HG02610 (cell line): ENCODE measurements at regions not wholly inside any gene's neighbourhood (a gene's known extent, or its start where the extent isn't known, plus 50 kb on each side); places are given as distances from the start of the nearest gene placed in this dataset.
"Not testable (repeated sequence)": the region's sequence is repeated elsewhere in the genome, so short reads cannot be mapped to it uniquely, and the experiment has no call there.

Experiments
- ATAC-seq: cut with Tn5 transposase; IDR thresholded peaks from one replicate; pipeline ENCODE4 v1.9.1; 2021; ENCODE audit warnings: mild to moderate bottlenecking, moderate library complexity; ENCODE audit not compliant: unreplicated experiment

DNA sequence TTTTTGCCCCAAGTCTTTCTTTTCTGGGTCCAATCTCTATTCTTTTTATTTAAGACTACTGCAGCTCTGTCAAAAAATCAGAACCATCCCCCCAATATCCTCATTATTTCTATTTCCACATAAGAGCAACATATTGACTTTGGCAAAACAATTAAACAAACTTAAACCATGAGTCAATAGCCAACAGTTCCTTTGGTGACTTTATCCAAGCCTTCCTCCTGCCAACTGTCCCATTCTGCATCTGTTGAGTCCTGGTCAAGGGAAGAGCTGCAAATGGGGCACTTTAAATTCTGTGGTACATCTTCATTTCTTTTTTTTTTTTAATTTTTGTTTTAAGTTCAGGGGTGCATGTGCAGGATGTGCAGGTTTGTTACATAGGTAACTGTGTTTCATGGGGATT, 1875.0 kb upstream of the PCDH7 start:
- ATAC-seq: no peak

DNA sequence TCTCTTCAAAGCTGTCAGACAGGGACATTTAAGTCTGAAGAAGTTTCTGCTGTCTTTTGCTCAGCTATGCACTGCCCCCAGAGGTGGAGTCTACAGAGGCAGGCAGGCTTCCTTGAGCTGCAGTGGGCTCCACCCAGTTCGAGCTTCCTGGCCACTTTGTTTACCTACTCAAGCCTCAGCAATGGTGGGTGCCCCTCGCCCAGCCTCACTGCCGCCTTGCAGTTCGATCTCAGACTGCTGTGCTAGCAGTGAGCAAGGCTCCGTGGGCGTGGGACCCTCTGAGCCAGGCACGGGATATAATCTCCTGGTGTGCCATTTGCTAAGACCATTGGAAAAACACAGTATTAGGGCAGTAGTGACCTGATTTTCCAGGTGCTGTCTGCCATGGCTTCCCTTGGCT, 1863.1 kb upstream of the PCDH7 start:
- not testable (repeated sequence) for ATAC-seq

DNA sequence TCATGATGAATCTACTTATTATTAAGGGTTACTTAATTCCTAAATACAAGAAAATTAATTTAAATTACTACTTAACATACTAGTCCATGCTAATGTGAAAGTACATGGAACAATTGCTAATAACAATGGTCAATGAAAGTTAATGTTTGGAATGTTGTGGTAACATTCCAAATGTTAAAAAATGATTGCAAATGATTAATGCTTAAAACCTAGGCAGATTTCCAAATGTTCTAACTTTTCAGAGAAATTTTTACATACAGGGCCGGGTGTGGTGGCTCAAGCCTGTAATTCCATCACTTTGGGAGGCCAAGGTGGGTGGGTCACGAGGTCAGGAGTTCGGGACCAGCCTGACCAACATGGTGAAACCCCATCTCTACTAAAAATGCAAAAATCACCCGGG, 1851.3 kb upstream of the PCDH7 start:
- no peak for ATAC-seq

DNA sequence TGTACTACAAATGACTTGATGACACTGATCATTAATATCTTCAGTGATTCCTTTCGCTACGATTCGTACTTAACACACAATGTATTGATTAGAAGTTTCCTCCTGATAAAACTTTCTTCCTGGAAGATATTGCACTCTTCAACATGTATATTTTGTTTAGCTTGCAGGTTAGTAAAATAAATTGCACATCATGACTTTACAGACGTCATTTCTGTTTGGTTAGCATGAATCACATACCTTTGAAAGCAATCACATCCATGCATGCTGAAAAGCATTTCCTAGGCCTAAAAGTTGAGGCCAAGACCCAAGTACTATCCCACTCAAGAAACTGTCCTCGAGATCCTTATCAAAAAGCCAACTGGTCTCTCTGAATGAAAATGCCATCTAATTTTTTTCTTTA, 1841.0 kb upstream of the PCDH7 start:
- no peak for ATAC-seq

DNA sequence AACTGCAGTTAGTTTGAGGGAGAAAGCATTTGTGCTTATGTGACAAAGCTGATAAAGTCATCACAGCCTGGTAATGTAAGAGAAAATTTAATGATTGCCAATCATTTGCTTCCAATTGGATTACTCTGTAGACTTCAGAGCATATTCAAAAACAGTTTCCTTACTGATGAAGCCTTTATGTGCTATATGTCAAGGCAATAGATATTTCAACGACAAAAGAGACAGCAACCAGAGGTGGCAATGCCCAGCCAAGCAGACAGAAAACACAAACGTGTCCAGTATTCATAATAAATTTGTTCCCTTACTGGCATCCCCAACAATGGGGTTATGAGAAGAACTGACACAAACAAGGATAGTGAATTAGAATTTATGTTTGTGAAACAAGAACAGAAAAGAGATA, 1840.3 kb upstream of the PCDH7 start:
- no peak for ATAC-seq

DNA sequence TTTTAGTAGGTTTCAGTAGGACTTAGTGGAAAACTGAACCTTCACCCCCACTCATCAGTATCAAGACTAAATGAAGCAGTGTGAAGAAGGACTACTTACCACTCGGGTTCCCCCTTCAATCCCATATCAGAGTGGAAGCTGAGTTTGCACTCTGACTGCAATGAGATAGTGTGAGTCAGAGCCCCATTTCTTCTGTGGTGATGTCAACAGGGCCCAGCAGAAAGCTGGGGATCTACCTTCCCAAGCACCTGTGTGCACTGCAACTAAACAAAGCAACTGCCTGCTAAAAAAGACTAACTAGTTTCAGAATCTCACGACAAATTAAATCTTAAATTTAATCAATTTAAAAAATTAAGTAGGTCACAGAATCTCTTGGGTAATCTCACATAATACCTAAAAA, 1837.0 kb upstream of the PCDH7 start:
- no peak for ATAC-seq

DNA sequence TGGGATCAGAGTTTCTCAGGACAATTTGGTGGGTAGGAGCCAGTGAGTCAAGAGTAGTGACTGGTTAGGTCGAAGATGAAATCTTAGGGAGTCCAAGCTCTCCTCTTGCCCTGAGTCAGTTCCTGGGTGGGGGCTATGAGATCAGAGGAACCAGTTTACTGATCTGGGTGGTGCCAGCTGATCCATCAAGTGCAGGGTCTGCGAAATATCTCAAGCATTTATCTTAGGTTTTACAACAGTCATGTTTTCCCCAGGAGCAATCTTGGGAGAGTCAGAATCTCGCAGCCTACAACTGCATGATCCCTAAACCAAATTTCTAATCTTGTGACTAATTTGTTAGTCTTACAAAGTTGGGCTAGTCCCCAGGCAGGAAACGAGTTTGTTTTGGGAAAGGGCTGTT, 1833.2 kb upstream of the PCDH7 start:
- ATAC-seq: no peak

DNA sequence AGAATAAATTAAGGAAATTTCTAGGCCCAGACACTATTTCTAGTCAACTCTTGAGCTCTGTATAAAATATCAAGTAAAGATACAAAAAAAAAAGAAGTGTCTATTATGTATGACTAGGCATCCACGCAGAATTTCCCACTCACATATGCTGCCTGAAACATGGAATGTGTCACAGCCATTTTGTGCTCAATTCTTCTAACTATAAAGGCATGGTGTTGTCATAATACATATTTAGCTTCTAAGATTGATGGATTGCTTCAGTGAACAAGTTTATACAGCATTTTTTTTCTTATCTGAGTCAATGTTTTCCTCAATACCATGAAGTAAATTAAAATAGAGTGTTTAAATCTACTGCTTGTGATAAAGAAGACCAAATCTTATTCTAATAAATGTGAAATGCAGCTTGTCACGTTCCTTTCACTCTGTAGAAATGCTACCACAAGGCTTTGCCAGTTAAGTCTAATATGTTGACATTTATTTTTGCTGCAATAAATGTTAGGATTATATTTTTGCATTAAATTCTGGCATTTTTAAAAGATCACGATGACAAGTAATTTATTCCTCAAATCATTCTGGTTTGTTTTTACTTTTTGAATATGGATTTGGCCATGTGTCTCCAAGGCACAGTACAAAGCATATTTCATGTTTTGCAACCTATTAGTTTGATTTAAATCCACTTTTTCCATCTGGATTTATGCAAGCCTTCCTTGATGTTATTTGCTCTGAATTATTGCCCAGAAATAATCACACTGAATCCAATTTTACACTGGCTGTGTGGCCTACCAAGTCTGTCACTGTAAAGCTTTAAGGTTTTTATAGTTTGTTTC, 1829.0 kb upstream of the PCDH7 start:
- ATAC-seq: no peak

DNA sequence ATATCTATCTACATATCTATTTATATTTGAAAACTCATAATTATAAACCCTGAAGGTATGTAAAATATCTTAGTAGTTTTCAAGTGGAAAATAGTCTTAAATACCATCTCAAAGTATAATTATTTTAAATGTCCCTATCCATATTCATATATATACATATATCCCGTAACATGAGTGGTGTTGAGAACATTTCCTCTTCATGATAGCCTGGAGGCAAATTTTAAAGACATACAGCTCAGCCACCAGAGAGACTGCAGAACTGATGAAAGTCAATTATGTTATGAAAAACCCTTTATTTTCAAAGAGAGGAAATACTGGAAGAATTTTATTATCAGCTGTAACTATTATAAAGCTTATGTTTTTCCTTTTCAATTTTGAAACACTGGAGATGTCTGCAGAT, 1806.7 kb upstream of the PCDH7 start:
- ATAC-seq: no peak

DNA sequence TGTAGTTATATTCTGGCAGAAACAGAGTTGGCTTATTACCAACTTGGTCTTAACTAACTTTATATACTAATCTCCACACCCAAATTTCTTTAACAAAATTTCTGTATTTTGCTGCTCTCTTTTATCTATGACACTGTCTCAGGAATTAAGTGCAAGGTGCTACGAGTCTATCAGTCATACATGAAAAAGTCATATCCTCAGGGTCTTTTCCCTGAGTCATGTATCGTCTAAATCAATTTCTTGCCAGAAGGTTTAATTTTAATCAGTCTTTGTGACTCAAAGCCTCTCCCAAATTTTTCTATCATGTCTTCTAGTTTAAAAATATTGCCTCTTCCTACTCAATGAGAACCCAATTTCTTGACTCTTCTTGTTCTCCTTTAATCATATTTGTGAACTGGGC, 1803.6 kb upstream of the PCDH7 start:
- no peak for ATAC-seq

DNA sequence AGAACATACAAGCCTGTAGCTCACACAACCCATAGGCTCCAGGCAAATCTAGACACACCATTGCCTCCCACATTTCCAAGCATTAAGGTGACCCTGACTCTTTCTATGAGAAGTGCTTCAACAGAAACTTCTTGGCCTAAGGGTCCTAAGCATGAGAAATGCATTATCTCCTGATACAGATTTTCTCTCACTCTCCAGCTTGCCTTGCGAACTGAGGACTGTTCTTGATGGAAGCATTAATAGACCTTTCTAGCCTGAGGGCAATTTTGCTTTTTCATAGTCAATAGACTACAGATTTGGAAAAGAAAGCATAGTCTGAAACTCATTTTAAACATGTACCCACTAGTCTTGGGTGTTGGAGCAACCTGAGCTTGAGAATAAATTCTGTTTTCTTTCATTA, 1801.3 kb upstream of the PCDH7 start:
- no peak for ATAC-seq

DNA sequence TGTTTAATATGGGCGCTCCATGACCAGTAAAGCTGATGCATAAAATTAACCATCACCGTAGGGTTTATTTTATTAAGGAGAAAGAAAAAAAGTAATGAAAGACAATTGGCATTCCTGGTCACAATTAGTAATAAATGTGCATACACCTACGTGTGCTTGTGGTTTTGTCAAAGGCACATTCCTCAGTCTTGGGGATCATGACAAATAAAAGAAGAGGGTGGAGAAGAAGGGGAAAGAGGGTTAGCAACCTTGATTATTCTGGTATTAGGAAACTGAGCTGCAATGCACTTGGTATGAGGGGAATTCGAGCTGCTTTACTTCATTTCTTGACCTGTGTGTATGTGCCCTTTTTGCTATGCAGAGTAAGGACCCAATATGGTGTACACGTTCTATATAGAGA, 1798.3 kb upstream of the PCDH7 start:
- no peak for ATAC-seq

DNA sequence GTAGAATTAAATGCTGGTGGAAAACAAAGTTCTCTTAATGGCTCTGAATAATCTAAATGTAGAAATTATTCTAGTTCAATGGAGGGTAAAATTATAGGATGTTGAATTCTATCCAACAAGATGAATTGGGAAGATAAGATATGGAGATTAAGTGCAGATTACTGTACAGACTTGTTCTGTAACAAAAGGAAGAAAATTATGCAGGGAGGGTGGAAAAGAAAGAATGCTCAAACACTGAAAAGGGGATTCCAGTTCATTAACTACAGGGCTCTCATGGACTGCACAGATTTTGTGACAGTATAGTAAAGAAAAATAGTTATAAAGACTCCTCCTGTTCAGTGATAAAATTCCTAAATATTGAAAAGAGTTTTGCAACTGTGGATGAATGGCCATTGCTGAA, 1794.0 kb upstream of the PCDH7 start:
- no peak for ATAC-seq

DNA sequence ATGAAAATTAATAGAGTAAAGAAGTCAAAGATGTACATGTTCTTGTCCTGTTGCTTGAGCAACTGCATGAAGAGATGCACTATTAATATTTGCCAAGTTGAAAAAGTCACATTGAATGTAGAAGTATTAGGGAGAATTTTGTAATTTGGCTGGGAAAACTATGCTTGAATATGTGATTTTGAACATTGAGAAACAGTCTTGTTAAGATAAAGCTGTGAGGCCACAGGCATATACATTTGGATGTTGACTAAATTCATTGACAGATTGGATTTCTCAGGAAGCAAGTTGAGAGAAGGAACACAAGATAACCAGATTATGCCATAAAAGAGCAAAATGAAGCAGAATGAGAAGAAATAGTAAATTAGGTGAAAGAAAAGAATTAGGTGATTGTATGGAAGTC, 1777.5 kb upstream of the PCDH7 start:
- no peak for ATAC-seq

DNA sequence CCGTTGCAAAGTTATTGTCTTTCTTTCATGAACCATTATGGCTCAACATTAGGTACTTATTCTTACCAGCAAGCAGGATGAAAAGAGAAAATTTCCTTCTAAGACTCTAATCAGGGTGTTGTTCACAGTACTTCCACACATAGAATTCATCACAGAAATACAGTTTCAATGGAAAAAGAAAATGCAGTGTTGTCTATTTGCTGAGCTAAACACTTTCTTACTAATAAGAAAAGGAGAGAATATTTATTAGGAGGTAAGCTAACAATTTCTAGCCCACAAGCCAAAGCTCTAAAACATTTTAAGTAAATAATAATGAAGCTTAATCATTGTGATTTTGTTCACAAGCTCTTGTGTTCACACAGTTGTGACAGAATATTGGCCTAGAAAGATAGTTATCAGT, 1772.8 kb upstream of the PCDH7 start:
- no peak for ATAC-seq

DNA sequence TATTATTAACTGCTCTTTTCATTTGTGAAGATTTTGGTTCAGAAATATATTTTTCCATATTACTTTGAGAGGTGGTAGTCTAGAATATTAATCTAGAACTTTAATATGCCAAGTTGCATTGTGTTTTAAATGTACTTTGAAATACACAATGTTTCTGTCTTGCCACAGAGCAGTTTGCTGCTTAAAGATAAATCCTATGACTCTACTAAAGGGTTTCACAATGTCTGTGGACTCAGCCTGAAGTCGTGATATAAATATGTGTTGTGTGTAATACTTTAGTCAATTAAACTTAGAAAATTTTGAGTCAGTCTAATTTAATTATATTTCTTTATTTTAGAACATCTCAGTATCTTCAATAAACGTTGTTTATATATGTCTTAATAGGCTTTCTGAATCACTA, 1771.7 kb upstream of the PCDH7 start:
- no peak for ATAC-seq

DNA sequence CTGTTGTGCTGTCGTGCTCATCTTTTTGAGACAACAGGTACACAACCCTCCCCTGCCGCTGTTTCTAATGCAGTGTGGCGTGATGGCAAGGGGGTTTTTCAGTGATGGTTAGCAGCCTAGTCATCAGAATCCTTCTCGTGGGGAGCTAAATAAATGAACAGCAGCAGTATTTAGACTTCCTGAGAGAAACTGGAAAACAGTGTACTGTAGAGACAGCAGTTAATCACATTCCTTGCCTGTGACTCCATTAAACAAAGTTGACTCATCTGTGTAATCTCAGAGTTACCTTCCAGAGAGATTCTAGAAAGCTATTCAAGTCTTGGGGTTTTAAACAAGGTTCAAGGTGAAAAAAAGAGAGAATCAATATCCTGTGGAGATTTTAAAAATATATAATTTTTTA, 1753.2 kb upstream of the PCDH7 start:
- no peak for ATAC-seq

DNA sequence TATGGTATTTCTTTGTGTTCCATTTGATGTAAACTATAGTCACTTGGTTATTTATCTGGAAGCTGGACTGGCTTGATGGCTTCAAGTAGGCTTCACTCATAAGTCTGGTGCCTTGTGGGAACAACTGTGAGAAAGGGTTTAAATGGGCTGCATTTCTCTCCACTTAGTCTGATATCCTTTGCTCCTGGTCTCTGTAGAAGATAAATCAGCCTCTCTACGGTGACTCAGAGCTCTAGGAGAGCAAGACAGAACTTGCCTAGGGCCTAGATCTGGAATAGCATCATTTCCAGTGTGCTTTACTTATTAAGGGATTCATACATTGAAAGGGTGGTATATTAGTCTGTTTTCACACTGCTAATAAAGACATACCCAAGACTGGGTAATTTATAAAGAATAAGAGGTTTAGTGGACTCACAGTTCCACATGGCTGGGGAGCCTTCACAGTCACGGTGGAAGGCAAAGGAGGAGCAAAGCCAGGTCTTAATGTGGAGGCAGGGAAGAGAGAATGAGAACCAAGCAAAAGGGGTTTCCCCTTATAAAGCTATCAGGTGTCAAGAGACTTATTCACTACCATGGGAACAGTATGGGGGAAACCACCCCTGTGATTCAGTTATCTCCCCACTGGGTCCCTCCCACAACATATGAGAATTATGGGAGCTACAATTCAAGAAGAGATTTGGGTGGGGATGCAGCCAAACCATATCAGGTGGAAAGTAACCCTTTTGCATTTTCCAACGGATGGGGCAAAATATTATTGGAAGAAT, 1746.4 kb upstream of the PCDH7 start:
- ATAC-seq: no peak

DNA sequence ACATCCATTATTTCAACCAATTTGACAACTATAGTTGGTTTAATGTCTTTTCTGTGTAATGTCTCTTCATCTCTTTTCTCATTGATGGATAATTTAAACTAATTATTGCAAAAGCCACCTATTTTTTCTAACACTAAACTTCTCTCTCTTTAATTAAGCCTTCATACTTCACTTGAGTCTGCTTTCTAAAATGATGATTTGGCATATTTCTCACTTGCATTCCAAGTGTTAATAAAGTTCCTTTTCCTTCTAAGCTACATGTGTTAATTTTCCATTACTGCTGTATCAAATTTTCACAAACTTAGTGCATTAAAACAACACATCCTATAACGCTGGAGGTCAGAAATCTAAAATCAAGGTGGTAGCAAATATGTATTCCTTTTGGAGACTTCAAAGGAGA, 1743.8 kb upstream of the PCDH7 start:
- no peak for ATAC-seq

DNA sequence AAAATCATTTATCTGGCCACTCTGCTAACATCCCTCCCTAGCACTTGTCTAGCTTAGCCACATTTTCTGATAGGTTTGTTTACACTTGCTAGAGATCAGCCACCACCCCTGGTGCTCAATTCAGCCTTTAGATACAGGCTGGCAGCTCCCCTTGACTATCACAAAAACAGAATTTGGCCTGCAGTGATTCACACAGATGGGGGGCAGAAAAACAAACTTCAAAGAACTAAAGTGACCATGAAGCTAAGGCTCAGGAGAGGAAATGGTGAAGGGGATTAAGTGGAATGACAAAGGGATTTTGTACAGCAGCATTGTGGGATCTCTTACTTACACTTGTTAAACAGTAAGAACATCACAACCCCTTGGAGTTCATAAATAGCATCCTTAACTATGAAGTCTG, 1718.0 kb upstream of the PCDH7 start:
- no peak for ATAC-seq

DNA sequence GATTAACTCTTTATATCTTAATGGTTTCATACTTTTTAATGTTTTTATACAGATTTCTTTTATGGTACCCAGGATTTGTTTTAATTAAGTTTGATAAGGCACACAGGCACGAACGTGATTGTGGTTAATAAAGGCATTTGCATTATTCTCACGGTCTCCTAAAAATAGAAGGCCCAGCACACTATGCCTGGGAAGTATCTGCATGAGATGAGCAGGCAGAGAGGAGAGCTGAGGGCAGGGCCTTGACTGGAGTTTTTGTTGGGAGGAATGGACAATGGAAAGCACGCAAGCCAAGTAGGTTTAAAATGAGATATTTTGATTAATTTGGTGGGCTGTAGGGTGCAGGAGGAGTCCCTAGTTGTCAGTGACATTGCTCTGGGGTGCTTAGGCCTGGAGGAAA, 1714.3 kb upstream of the PCDH7 start:
- no peak for ATAC-seq

DNA sequence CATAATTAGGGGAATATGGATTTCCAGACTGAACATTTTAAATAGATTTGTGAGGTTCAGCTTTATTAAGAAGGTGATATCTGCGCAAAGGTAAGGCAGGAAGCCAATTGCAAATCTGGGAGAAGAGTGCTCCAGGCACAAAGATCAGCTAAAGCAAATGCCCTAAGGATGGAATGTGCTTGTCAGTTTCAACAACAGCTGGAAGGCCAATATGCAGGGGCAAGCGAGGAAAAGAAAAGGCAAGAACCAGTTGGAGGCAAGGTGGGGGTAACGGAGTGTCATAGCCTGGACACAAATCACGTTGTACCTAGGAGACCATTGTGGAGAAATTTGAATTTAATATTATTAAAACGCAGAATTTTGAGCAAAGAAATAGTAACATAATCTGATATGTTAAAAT, 1710.3 kb upstream of the PCDH7 start:
- ATAC-seq: no peak

DNA sequence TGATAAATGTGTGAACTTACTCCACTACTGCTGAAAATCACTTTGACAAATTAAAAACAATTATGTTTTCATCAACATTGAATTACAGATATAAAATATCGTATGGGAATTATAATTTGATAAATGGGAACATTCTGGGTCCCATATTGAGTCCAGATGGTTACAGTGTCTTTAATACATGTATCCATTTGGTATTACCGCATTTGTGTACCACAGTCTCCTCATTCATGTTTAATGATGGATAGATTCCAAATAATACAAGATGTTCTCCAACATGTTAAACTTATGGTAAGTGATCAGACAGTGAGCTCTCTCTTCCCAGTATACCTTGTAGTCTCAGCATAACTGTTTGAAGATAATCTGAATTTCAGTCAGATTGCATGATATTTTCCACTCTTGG, 1706.8 kb upstream of the PCDH7 start:
- no peak for ATAC-seq
